Ovary (tissue), 3 donors: ENCODE measurements at regions not wholly inside any gene's neighbourhood (a gene's known extent, or its start where the extent isn't known, plus 50 kb on each side); places are given as distances from the start of the nearest gene placed in this dataset.

Source experiments
- CTCF ChIP-seq, 3 donors: fragments of 450-650 bp in 2 of 3; fragments of 200-600 bp in 1 of 3; IDR thresholded peaks; one replicate each; pipeline versions ENCODE4 v1.5.1 to v1.8.0; 2016 to 2022; ENCODE audit warnings: antibody characterized with exemption in 3 of 3, mild to moderate bottlenecking in 1 of 3
- EP300 ChIP-seq: sonication (generic); formaldehyde crosslinking; IDR thresholded peaks from one replicate; pipeline ENCODE4 v1.6.1; 2017; ENCODE audit warnings: antibody characterized with exemption
- donor health status: DM: no; HTN: no; CAD: no.

- TF ChIP-seq EP300 (no peak), CTCF (IDR thresholded peaks at IDR 0.05) (no peak)
These were observed 85.2 kb upstream of the ANKRD34C start for GRCh38 chr15:79197285-79197684.
